OCI-LY3 (cell line): ENCODE measurements at regions not wholly inside any gene's neighbourhood (a gene's known extent, or its start where the extent isn't known, plus 50 kb on each side); places are given as distances from the start of the nearest gene placed in this dataset.

Source experiments
- H2AFZ ChIP-seq: fragments of 200-600, 300-600 bp; shearing (Covaris generic); 2 replicates; pipeline ENCODE4 v1.6.0; 2014; ENCODE audit warnings: antibody characterized with exemption, low read depth, low read length
- H3K27ac ChIP-seq: fragments of 200-600, 300-600 bp; sonication (generic); 2 replicates; pipeline ENCODE4 v1.5.1; 2014; ENCODE audit warnings: mild to moderate bottlenecking, low read length, moderate library complexity, mixed read lengths
- H3K27me3 ChIP-seq: fragments of 200-600, 300-600 bp; sonication (generic); 2 replicates; pipeline ENCODE4 v1.6.1; 2014; ENCODE audit warnings: low read depth, low read length, mixed read lengths
- H3K36me3 ChIP-seq: fragments of 200-600, 300-600 bp; sonication (generic); replicated peaks from 2 replicates; pipeline ENCODE3; 2014; ENCODE audit warnings: low read depth, low read length, mixed read lengths
- H3K4me1 ChIP-seq: fragments of 300-600, 200-600 bp; sonication (generic); 2 replicates; pipeline ENCODE4 v1.6.1; 2014; ENCODE audit warnings: low read length, mixed read lengths
- H3K4me2 ChIP-seq: fragments of 200-600, 300-600 bp; sonication (generic); 2 replicates; pipeline ENCODE4 v1.6.1; 2014; ENCODE audit warnings: low read length, mixed read lengths
- H3K4me3 ChIP-seq: fragments of 300-600, 200-600 bp; sonication (generic); 2 replicates; pipeline ENCODE4 v1.5.1; 2014; ENCODE audit warnings: antibody characterized with exemption, mild to moderate bottlenecking, low read length, moderate library complexity
- H3K79me2 ChIP-seq: fragments of 300-600, 200-600 bp; shearing (Covaris generic); 2 replicates; pipeline ENCODE4 v1.6.1; 2014; ENCODE audit warnings: mild to moderate bottlenecking, low read length, mixed read lengths
- H3K9ac ChIP-seq: fragments of 300-600, 200-600 bp; shearing (Covaris generic); 2 replicates; pipeline ENCODE4 v1.6.0; 2014; ENCODE audit warnings: mild to moderate bottlenecking, low read length, moderate library complexity
- H3K9me3 ChIP-seq: fragments of 200-600, 300-600 bp; shearing (Covaris generic); 2 replicates; pipeline ENCODE4 v1.6.1; 2014; ENCODE audit warnings: low read length, mixed read lengths; ENCODE audit not compliant: insufficient read depth
- H4K20me1 ChIP-seq: fragments of 200-600, 300-600 bp; sonication (generic); 2 replicates; pipeline ENCODE4 v1.6.1; 2016; ENCODE audit warnings: low read length, mixed read lengths; ENCODE audit not compliant: insufficient read depth
- CTCF ChIP-seq: fragments of 200-600, 300-600 bp; sonication (generic); IDR thresholded peaks from 2 replicates; pipeline ENCODE4 v1.5.1; 2014; ENCODE audit warnings: antibody characterized with exemption, low read length, low read depth
- EZH2phosphoT487 ChIP-seq: fragments of 200-600 bp; shearing (Covaris generic); IDR thresholded peaks from 2 replicates; pipeline ENCODE4 v1.6.1; 2018; ENCODE audit warnings: antibody characterized with exemption, mixed run types, low read depth

- H3K9me3 ChIP-seq: no peaks in the 10 kb centered on the region
- H3K4me3 ChIP-seq: no peak overlapping the region
- no peak overlapping the region for H3K4me2 ChIP-seq
- H3K79me2 ChIP-seq: no peaks in the 10 kb centered on the region
- peaks cover 8% of the 10 kb centered on the region for H3K4me1 ChIP-seq
- H3K9ac ChIP-seq: no peak overlapping the region
- H2AFZ ChIP-seq: no peak overlapping the region
- H3K27ac ChIP-seq: no peak overlapping the region
- H4K20me1 ChIP-seq: no peaks in the 10 kb centered on the region
- no peaks in the 10 kb centered on the region for H3K27me3 ChIP-seq
- TF ChIP-seq EZH2phosphoT487 (no peak), CTCF (no peak)
- peaks cover 4% of the 10 kb centered on the region for H3K36me3 ChIP-seq
Measured at GRCh38 chr2:241970716-241971115, 101.2 kb downstream of the RTP5 start.

GRCh38 chr2:241974096-241974495 is 104.6 kb downstream of the RTP5 start:
- H3K4me2 ChIP-seq: no peak overlapping the region
- no peak overlapping the region for H3K27ac ChIP-seq
- H3K36me3 ChIP-seq: peaks cover 4% of the 10 kb centered on the region
- no peak for TF ChIP-seq EZH2phosphoT487
- TF ChIP-seq CTCF: no peak
- no peaks in the 10 kb centered on the region for H3K9me3 ChIP-seq
- H3K4me1 ChIP-seq: no peaks in the 10 kb centered on the region
- H4K20me1 ChIP-seq: no peaks in the 10 kb centered on the region
- no peak overlapping the region for H2AFZ ChIP-seq
- H3K9ac ChIP-seq: no peak overlapping the region
- no peaks in the 10 kb centered on the region for H3K79me2 ChIP-seq
- H3K27me3 ChIP-seq: no peaks in the 10 kb centered on the region
- no peak overlapping the region for H3K4me3 ChIP-seq

GRCh38 chr2:241974851-241975592 is 105.5 kb downstream of the RTP5 start:
- TF ChIP-seq EZH2phosphoT487 (no peak), CTCF (no peak)
- Histone ChIP-seq H3K9ac (no peak overlapping the region), H3K27ac (no peak overlapping the region), H3K79me2 (no peaks in the 10 kb centered on the region), H3K36me3 (peaks cover 4% of the 10 kb centered on the region), H3K9me3 (no peaks in the 10 kb centered on the region), H4K20me1 (no peaks in the 10 kb centered on the region), H2AFZ (no peak overlapping the region), H3K4me3 (no peak overlapping the region), H3K4me2 (no peak overlapping the region), H3K27me3 (no peaks in the 10 kb centered on the region), H3K4me1 (no peaks in the 10 kb centered on the region)

GRCh38 chr2:241975593-241976284 is 106.2 kb downstream of the RTP5 start:
- H3K9me3 ChIP-seq: no peaks in the 10 kb centered on the region
- H3K36me3 ChIP-seq: peaks cover 4% of the 10 kb centered on the region
- H3K27ac ChIP-seq: no peak overlapping the region
- H3K4me3 ChIP-seq: no peak overlapping the region
- H3K79me2 ChIP-seq: no peaks in the 10 kb centered on the region
- no peaks in the 10 kb centered on the region for H3K4me1 ChIP-seq
- H2AFZ ChIP-seq: no peak overlapping the region
- TF ChIP-seq EZH2phosphoT487 (no peak), CTCF (no peak)
- H3K9ac ChIP-seq: no peak overlapping the region
- H4K20me1 ChIP-seq: no peaks in the 10 kb centered on the region
- H3K27me3 ChIP-seq: no peaks in the 10 kb centered on the region
- no peak overlapping the region for H3K4me2 ChIP-seq
